ENCODE measurements at regions not wholly inside any gene's neighbourhood (a gene's known extent, or its start where the extent isn't known, plus 50 kb on each side); places are given as distances from the start of the nearest gene placed in this dataset.

GRCh38 chr18:47512726-47513435, 261.4 kb upstream of the SKOR2 start:
- TF ChIP-seq, protein P1, sequence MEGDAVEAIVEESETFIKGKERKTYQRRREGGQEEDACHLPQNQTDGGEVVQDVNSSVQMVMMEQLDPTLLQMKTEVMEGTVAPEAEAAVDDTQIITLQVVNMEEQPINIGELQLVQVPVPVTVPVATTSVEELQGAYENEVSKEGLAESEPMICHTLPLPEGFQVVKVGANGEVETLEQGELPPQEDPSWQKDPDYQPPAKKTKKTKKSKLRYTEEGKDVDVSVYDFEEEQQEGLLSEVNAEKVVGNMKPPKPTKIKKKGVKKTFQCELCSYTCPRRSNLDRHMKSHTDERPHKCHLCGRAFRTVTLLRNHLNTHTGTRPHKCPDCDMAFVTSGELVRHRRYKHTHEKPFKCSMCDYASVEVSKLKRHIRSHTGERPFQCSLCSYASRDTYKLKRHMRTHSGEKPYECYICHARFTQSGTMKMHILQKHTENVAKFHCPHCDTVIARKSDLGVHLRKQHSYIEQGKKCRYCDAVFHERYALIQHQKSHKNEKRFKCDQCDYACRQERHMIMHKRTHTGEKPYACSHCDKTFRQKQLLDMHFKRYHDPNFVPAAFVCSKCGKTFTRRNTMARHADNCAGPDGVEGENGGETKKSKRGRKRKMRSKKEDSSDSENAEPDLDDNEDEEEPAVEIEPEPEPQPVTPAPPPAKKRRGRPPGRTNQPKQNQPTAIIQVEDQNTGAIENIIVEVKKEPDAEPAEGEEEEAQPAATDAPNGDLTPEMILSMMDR (IDR thresholded peaks at IDR 0.05) = no peak
- TF ChIP-seq ZFX (IDR thresholded peaks at IDR 0.05; ENCODE audit: borderline replicate concordance) = no peak
